SK-N-SH (cell line): ENCODE measurements at regions not wholly inside any gene's neighbourhood (a gene's known extent, or its start where the extent isn't known, plus 50 kb on each side); places are given as distances from the start of the nearest gene placed in this dataset.

ENCODE experiments used
- CTCF ChIA-PET: fragments of 300-600, 350-600 bp; formaldehyde crosslinking; extraction: SDS; loops from one replicate; lab custom pipeline; 2021; lab: Yijun Ruan, JAX
- POLR2A ChIA-PET: fragments of 350-600 bp; sonication (Branson Sonifier 250); formaldehyde crosslinking; extraction: SDS; loops from one replicate; lab custom pipeline; 2020; ENCODE audit warnings: antibody characterized with exemption, inconsistent platforms; lab: Yijun Ruan, JAX
- DNase-seq: peaks from one replicate; pipeline ENCODE4 v3.0.0; 2012
- H2AFZ ChIP-seq: fragments of 200-600 bp; sonication (generic); 2 replicates; pipeline ENCODE4 v1.8.1; 2016; ENCODE audit warnings: antibody characterized with exemption, mild to moderate bottlenecking, low read depth
- H3F3A ChIP-seq: fragments of 200-600 bp; sonication (generic); replicated peaks from 2 replicates; pipeline ENCODE3; 2016; ENCODE audit warnings: antibody characterized with exemption, mild to moderate bottlenecking; ENCODE audit not compliant: insufficient read depth
- H3K27ac ChIP-seq, 2 experiments: fragments of 200-500 bp in 1 of 2; fragments of 200-600 bp in 1 of 2; sonication (Bioruptor generic) in 1 of 2; sonication (generic), shearing (Covaris generic) in 1 of 2; 2 replicates each; pipeline versions ENCODE4 v1.5.1 to v1.6.1; 2014 to 2016; ENCODE audit warnings: low read depth in 2 of 2, inconsistent platforms in 1 of 2, low read length in 1 of 2, mild to moderate bottlenecking in 1 of 2, mixed read lengths in 1 of 2
- H3K27me3 ChIP-seq: fragments of 200-600 bp; sonication (generic), shearing (Covaris generic); 2 replicates; pipeline ENCODE4 v1.6.1; 2016; ENCODE audit warnings: mixed run types; ENCODE audit not compliant: insufficient read depth
- H3K36me3 ChIP-seq, 2 experiments: fragments of 200-500 bp in 1 of 2; fragments of 200-600 bp in 1 of 2; sonication (Bioruptor generic) in 1 of 2; sonication (generic) in 1 of 2; replicated peaks in 1 of 2; 2 replicates each; pipeline versions ENCODE3 to v1.5.1; 2014 to 2016; ENCODE audit warnings: low read length in 1 of 2, mild to moderate bottlenecking in 1 of 2; ENCODE audit not compliant: insufficient read depth in 2 of 2, control insufficient read depth in 1 of 2
- H3K4me1 ChIP-seq, 2 experiments: fragments of 200-500 bp in 1 of 2; fragments of 200-600 bp in 1 of 2; sonication (Bioruptor generic) in 1 of 2; sonication (generic), shearing (Covaris generic) in 1 of 2; 2 replicates each; pipeline versions ENCODE4 v1.5.1 to v1.6.1; 2014 to 2016; ENCODE audit warnings: low read depth in 1 of 2, low read length in 1 of 2, mixed run types in 1 of 2; ENCODE audit not compliant: insufficient read depth in 2 of 2, control insufficient read depth in 1 of 2
- H3K4me2 ChIP-seq: fragments of 200-600 bp; sonication (generic), shearing (Covaris generic); 2 replicates; pipeline ENCODE4 v1.6.1; 2017; ENCODE audit warnings: mixed run types
- H3K4me3 ChIP-seq, 2 experiments: fragments of 200-500 bp in 1 of 2; fragments of 200-600 bp in 1 of 2; sonication (Bioruptor generic) in 1 of 2; sonication (generic), shearing (Covaris generic) in 1 of 2; 2 replicates each; pipeline versions ENCODE4 v1.5.1 to v1.8.1; 2014 to 2016; ENCODE audit warnings: low read depth in 2 of 2, inconsistent platforms in 1 of 2, low read length in 1 of 2, mild to moderate bottlenecking in 1 of 2, mixed read lengths in 1 of 2, moderate library complexity in 1 of 2
- H3K79me2 ChIP-seq: fragments of 200-600 bp; sonication (generic); 2 replicates; pipeline ENCODE4 v1.8.1; 2017; ENCODE audit warnings: mild to moderate bottlenecking; ENCODE audit not compliant: insufficient read depth
- H3K9ac ChIP-seq: fragments of 200-600 bp; sonication (generic); 2 replicates; pipeline ENCODE4 v1.6.1; 2017; ENCODE audit warnings: mixed run types
- H3K9me2 ChIP-seq: fragments of 200-600 bp; sonication (generic); 2 replicates; pipeline ENCODE4 v1.6.1; 2017; ENCODE audit warnings: mixed run types
- H3K9me3 ChIP-seq: fragments of 200-600 bp; sonication (generic); 2 replicates; pipeline ENCODE4 v1.6.1; 2017; ENCODE audit warnings: mixed run types, mild to moderate bottlenecking, moderate library complexity
- H4K20me1 ChIP-seq: fragments of 200-600 bp; sonication (generic); 2 replicates; pipeline ENCODE4 v1.6.1; 2017; ENCODE audit warnings: mild to moderate bottlenecking, mixed run types; ENCODE audit not compliant: insufficient read depth
- CTCF ChIP-seq: fragments of 200-600 bp; sonication (generic); IDR thresholded peaks from 2 replicates; pipeline ENCODE4 v1.6.1; 2017; ENCODE audit warnings: antibody characterized with exemption, mild to moderate bottlenecking, moderate library complexity
- EP300 ChIP-seq, 2 experiments: IDR thresholded peaks; 2 replicates each; pipeline versions ENCODE4 v1.4.0 to v1.6.1; 2012; ENCODE audit warnings: borderline replicate concordance in 1 of 2, low read depth in 1 of 2, low read length in 1 of 2
- FOXM1 ChIP-seq: IDR thresholded peaks from 2 replicates; pipeline ENCODE4 v1.4.0; 2012; ENCODE audit warnings: low read depth, mild to moderate bottlenecking
- GATA2 ChIP-seq: sonication (generic); formaldehyde crosslinking; IDR thresholded peaks from 2 replicates; pipeline ENCODE4 v1.5.0; 2020; ENCODE audit warnings: mild to moderate bottlenecking, missing genetic modification reagents
- MEF2A ChIP-seq: IDR thresholded peaks from 2 replicates; pipeline ENCODE4 v1.4.0; 2012; ENCODE audit warnings: low read depth, borderline replicate concordance
- MXI1 ChIP-seq: IDR thresholded peaks from 2 replicates; pipeline ENCODE4 v1.6.1; 2012; ENCODE audit warnings: mild to moderate bottlenecking, low read depth, low read length, improper control_type of control experiment
- NFIC ChIP-seq: IDR thresholded peaks from 2 replicates; pipeline ENCODE4 v1.4.0; 2012; ENCODE audit warnings: borderline replicate concordance
- POLR2AphosphoS5 ChIP-seq: IDR thresholded peaks from 2 replicates; pipeline ENCODE4 v1.6.1; 2012; ENCODE audit warnings: low read depth, low read length
- SIN3A ChIP-seq: IDR thresholded peaks from 2 replicates; pipeline ENCODE4 v1.6.1; 2012; ENCODE audit warnings: low read depth, mild to moderate bottlenecking, low read length, moderate library complexity, borderline replicate concordance
- TAF1 ChIP-seq: IDR thresholded peaks from 2 replicates; pipeline ENCODE4 v1.6.1; 2012; ENCODE audit warnings: low read depth, mild to moderate bottlenecking, low read length, moderate library complexity, borderline replicate concordance
- USF1 ChIP-seq: IDR thresholded peaks from 2 replicates; pipeline ENCODE4 v1.4.0; 2012; ENCODE audit warnings: low read depth, borderline replicate concordance
- USF2 ChIP-seq: fragments of 150-350 bp; IDR thresholded peaks from 2 replicates; pipeline ENCODE4 v1.6.1; 2017; ENCODE audit warnings: antibody characterized with exemption, low read length, low read depth, borderline replicate concordance
- WGBS: methylation state at CpG from one replicate; pipeline ENCODE4 v1.1.6; 2017; ENCODE audit warnings: low lambda C conversion rate; 5-methylcytosine and 5-hydroxymethylcytosine counted together

- Histone ChIP-seq H3K4me2 (no peak overlapping the region), H3K4me1 (peaks cover 12 to 38% of the 10 kb centered on the region in 2 experiments; a peak in 3 of 4 replicates), H3K27ac (peak overlapping the region in 1 of 2 experiments; percentile 31; a peak in 1 of 4 replicates), H3K9ac (no peak overlapping the region), H3K9me2 (no peaks in the 10 kb centered on the region), H2AFZ (no peak overlapping the region; the same call in 1 of the 2 replicates), H3K27me3 (no peaks in the 10 kb centered on the region), H4K20me1 (no peaks in the 10 kb centered on the region), H3F3A (peaks cover 34% of the 10 kb centered on the region), H3K4me3 (no peak overlapping the region), H3K36me3 (no peaks in the 10 kb centered on the region), H3K79me2 (no peaks in the 10 kb centered on the region), H3K9me3 (no peaks in the 10 kb centered on the region)
- 95% methylated on average over 12 of the region's 12 CpGs for WGBS
- POLR2A ChIA-PET, result no interaction called here
- CTCF ChIA-PET, result no interaction called here
- DNase-seq, result no peak
- no peak for TF ChIP-seq POLR2AphosphoS5
Measured at GRCh38 chr12:116373572-116374206, 96.2 kb upstream of the MED13L start.

- 75% methylated on average over 2 of the region's 3 CpGs for WGBS
- no peaks in the 10 kb centered on the region for H3K9me2 ChIP-seq
Measured at GRCh38 chr12:116374207-116374606, 96.7 kb upstream of the MED13L start.

More at GRCh38 chr12:116374207-116374606, 96.7 kb upstream of the MED13L start:
- Histone ChIP-seq H3K27ac (no peak overlapping the region), H3K4me2 (no peak overlapping the region), H3K4me3 (no peak overlapping the region), H3K79me2 (no peaks in the 10 kb centered on the region), H2AFZ (no peak overlapping the region), H3K9ac (no peak overlapping the region), H3K36me3 (no peaks in the 10 kb centered on the region), H3K27me3 (no peaks in the 10 kb centered on the region), H4K20me1 (no peaks in the 10 kb centered on the region), H3F3A (peaks cover 34% of the 10 kb centered on the region), H3K9me3 (no peaks in the 10 kb centered on the region), H3K4me1 (peaks cover 12 to 38% of the 10 kb centered on the region in 2 experiments; a peak in 3 of 4 replicates)
- TF ChIP-seq USF2, result no peak
- no peak for TF ChIP-seq MEF2A
- no peak for TF ChIP-seq SIN3A
- no peak for TF ChIP-seq NFIC
- TF ChIP-seq MXI1, result no peak
- TF ChIP-seq EP300 (IDR thresholded peaks at IDR 0.05; ENCODE audit: borderline replicate concordance in 1 of 2, low read depth in 1 of 2, low read length in 1 of 2), result no peak
- TF ChIP-seq FOXM1, result no peak
- no peak for TF ChIP-seq CTCF
- TF ChIP-seq TAF1, result no peak
- no peak for TF ChIP-seq USF1
- TF ChIP-seq GATA2 (CRISPR knock-in tag), result no peak
- POLR2A ChIA-PET, result no interaction called here
- no peak for DNase-seq
- CTCF ChIA-PET, result no interaction called here
